ENCODE measurements at regions not wholly inside any gene's neighbourhood (a gene's known extent, or its start where the extent isn't known, plus 50 kb on each side); places are given as distances from the start of the nearest gene placed in this dataset.

DNA sequence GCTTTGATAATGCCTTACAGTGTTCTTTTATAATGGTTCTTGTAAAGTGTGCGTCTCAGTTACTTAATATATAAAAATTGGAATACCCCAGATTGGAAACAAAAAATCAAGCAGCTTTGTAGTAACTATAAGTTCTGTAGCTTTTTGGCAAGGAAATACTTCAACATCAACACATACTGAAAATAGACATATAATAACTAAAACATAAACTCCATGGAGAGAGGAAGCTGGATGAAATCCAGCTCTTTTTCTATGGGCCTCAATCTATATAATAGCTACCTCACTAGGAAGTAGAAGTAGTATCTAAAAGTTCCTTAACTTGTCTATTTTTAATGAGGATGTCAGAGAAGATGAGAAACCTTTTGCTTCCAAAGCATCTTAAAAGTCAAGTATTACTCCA is 313.3 kb upstream of the NFIA start:
- TF ChIP-seq CTCF (IDR thresholded peaks at IDR 0.05; ENCODE audit: insufficient read depth, low read length) (no peak), GABPA (IDR thresholded peaks at IDR 0.05; ENCODE audit: low read depth) (no peak)

All from HL-60 (cell line).